ENCODE measurements at regions not wholly inside any gene's neighbourhood (a gene's known extent, or its start where the extent isn't known, plus 50 kb on each side); places are given as distances from the start of the nearest gene placed in this dataset.
A peak's percentile ranks its signal among the peaks of the same experiment; 100 is the strongest.
"Not testable (repeated sequence)": the region's sequence is repeated elsewhere in the genome, so short reads cannot be mapped to it uniquely, and the experiment has no call there.

DNA sequence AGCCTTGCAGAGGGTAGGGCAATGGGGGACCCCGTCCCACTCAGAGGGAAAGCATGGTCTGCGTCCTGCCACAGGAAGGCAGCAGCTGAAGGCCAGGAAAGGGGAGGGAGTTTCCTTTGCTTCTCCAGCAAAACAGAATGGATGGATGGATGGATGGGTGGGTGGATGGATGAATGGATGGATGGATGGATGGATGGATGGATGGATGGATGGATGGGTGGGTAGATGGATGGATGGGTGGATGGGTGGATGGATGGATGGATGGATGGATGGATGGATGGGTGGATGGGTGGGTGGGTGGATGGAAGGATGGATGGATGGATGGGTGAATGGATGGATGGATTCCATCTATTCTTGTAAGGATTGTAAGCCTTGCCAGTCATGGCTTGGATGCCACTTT lies 59.3 kb upstream of the TMPRSS2 start:
- H3K4me3 Mint-ChIP-seq; H3K36me3 Mint-ChIP-seq (ENCODE audit: low read depth); H3K27me3 Mint-ChIP-seq; intact Hi-C loops (cut with micrococcal nuclease); H3K9me3 Mint-ChIP-seq; H3K27ac Mint-ChIP-seq; H3K4me1 Mint-ChIP-seq; DNase-seq: not testable (repeated sequence)

GRCh38 chr21:41566500-41567014 lies 58.6 kb upstream of the TMPRSS2 start:
- intact Hi-C loops (cut with micrococcal nuclease), result no loop called here
- Mint-ChIP-seq H3K36me3 (ENCODE audit: low read depth) (no peaks in the 10 kb centered on the region), H3K27me3 (peaks cover 6% of the 10 kb centered on the region), H3K4me3 (no peak overlapping the region), H3K27ac (no peak overlapping the region), H3K4me1 (peaks cover 4% of the 10 kb centered on the region), H3K9me3 (no peaks in the 10 kb centered on the region)
- no peak for DNase-seq

DNA sequence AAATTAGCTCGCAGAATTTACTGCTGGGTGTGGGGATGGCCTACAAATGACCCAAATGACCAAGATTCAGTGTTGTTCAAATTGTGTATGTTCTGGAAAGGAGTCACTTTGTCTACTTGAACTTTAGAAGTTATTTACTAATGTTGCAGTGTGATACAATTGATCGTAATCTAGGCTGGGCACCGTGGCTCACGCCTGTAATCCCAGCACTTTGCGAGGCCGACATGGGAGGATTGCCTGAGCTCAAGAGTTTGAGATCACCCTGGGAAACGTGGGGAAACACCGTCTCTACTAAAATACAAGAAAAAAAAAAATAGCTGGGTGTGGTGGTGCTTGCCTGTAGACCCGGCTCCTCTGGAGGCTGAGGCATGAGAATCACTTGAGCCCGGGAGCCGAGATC lies 57.6 kb upstream of the TMPRSS2 start:
- Mint-ChIP-seq H3K36me3 (ENCODE audit: low read depth) (no peaks in the 10 kb centered on the region), H3K27me3 (peaks cover 4% of the 10 kb centered on the region), H3K4me1 (peaks cover 4% of the 10 kb centered on the region), H3K27ac (no peak overlapping the region), H3K4me3 (no peak overlapping the region), H3K9me3 (no peaks in the 10 kb centered on the region)
- no peak for DNase-seq
- intact Hi-C loops (cut with micrococcal nuclease), result no loop called here

GRCh38 chr21:41564871-41565274 lies 56.9 kb upstream of the TMPRSS2 start:
- Mint-ChIP-seq H3K27me3 (peaks cover 4% of the 10 kb centered on the region), H3K9me3 (no peaks in the 10 kb centered on the region), H3K4me1 (peaks cover 4% of the 10 kb centered on the region), H3K27ac (no peak overlapping the region), H3K4me3 (no peak overlapping the region), H3K36me3 (ENCODE audit: low read depth) (no peaks in the 10 kb centered on the region)
- intact Hi-C loops (cut with micrococcal nuclease), result no loop called here
- peak; percentile 61 for DNase-seq

- Mint-ChIP-seq H3K9me3 (no peaks in the 10 kb centered on the region), H3K4me3 (no peak overlapping the region), H3K27me3 (peaks cover 14% of the 10 kb centered on the region), H3K27ac (no peak overlapping the region), H3K36me3 (ENCODE audit: low read depth) (no peaks in the 10 kb centered on the region), H3K4me1 (peaks cover 4% of the 10 kb centered on the region)
- peak; percentile 44 for DNase-seq
- intact Hi-C loops (cut with micrococcal nuclease), result no loop called here
Measured at GRCh38 chr21:41562101-41563000, 54.4 kb upstream of the TMPRSS2 start.

GRCh38 chr21:41561701-41562100 lies 53.7 kb upstream of the TMPRSS2 start:
- H3K36me3 Mint-ChIP-seq (ENCODE audit: low read depth), result no peaks in the 10 kb centered on the region
- no peaks in the 10 kb centered on the region for H3K9me3 Mint-ChIP-seq
- H3K4me1 Mint-ChIP-seq, result peaks cover 4% of the 10 kb centered on the region
- H3K27me3 Mint-ChIP-seq, result peaks cover 14% of the 10 kb centered on the region
- no peak overlapping the region for H3K27ac Mint-ChIP-seq
- DNase-seq, result no peak
- H3K4me3 Mint-ChIP-seq, result no peak overlapping the region
- intact Hi-C loops (cut with micrococcal nuclease), result no loop called here

DNA sequence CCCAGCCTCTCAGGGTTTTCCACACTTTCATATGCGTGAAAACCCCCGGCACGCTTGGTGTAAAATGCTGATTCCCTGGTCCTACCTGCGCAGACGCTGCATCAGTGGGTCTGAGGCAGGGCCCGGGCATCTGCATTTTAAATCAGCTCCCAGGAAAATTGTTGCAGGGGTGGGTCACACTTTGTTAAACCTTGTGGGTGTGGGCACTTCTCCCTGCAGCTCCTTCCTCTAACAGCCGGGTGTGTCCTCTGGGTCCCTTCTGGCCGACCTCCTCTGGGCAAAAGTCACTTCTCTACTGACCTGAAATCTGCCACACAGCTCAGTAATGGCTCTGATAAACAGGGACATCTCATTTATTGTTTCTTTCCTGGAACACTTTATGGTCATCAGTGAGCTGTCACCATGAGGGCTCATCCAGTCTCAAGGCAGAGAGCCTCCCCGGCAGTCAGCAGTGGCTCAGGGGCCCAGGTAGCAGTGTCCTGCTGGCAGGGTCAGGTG lies 52.8 kb upstream of the TMPRSS2 start:
- Mint-ChIP-seq H3K27ac (no peak overlapping the region), H3K27me3 (peaks cover 15% of the 10 kb centered on the region), H3K4me3 (no peak overlapping the region), H3K36me3 (ENCODE audit: low read depth) (no peaks in the 10 kb centered on the region), H3K9me3 (no peaks in the 10 kb centered on the region), H3K4me1 (peaks cover 4% of the 10 kb centered on the region)
- intact Hi-C loops (cut with micrococcal nuclease), result no loop called here
- DNase-seq, result no peak

DNA sequence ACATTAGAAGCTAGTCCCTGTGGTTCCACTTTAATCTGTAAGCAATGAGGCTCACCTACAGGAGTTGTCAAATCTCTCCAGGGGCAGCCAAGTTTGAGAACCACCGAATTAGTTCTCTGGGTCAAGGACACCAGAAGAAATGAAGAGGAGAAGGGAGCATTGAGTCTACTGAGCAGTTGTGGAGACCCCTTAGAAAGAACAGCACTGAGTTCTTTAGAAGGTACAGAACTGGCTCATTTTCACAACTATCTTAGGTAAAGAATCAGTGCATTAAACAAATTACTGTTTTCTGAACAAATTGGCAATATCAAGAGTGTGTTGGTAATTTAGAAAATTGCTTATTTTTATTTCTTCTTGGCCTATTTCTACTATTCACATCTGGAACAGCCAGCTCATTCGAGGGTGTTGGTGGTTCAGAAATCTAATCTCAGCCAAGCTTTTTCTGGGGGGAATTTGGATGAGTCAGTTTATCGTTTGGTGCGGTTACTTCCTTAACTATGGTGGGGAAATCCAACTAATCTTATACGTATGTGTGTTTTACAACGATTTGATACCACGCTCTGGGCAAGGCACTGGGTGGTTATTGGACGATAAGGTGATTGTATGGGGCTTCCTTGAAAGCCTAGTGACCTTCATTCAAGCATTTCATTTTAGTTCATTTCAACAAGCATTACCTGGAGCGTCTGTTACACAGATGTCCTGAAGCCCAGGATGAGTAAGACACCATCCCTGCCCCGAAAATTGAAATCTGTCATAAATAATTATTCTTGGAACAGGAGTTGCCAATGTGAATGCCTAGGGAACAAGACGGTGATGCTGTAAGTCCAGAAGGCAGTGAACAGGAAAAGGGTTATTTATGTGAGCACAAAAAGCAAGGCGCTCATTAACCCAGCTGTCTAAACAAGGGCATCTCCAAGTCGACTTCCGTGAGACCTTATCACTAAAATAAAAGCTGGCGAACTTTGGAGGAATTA lies 52.0 kb upstream of the TMPRSS2 start:
- Mint-ChIP-seq H3K4me1 (peaks cover under 1% of the 10 kb centered on the region), H3K27ac (no peak overlapping the region), H3K9me3 (no peaks in the 10 kb centered on the region), H3K27me3 (peaks cover 17% of the 10 kb centered on the region), H3K4me3 (no peak overlapping the region), H3K36me3 (ENCODE audit: low read depth) (no peaks in the 10 kb centered on the region)
- intact Hi-C loops (cut with micrococcal nuclease), result no loop called here
- no peak for DNase-seq

- H3K27ac Mint-ChIP-seq, result no peak overlapping the region
- no peaks in the 10 kb centered on the region for H3K9me3 Mint-ChIP-seq
- DNase-seq, result no peak
- no peaks in the 10 kb centered on the region for H3K4me1 Mint-ChIP-seq
- H3K36me3 Mint-ChIP-seq (ENCODE audit: low read depth), result no peaks in the 10 kb centered on the region
- no peak overlapping the region for H3K4me3 Mint-ChIP-seq
- H3K27me3 Mint-ChIP-seq, result peaks cover 17% of the 10 kb centered on the region
- intact Hi-C loops (cut with micrococcal nuclease), result no loop called here
Measured at GRCh38 chr21:41558842-41559241, 50.9 kb upstream of the TMPRSS2 start.

- H3K36me3 Mint-ChIP-seq (ENCODE audit: low read depth), result no peaks in the 10 kb centered on the region
- no peak overlapping the region for H3K27ac Mint-ChIP-seq
- H3K27me3 Mint-ChIP-seq, result peaks cover 17% of the 10 kb centered on the region
- no peak overlapping the region for H3K4me3 Mint-ChIP-seq
- H3K9me3 Mint-ChIP-seq, result no peaks in the 10 kb centered on the region
- intact Hi-C loops (cut with micrococcal nuclease), result no loop called here
- no peak for DNase-seq
- no peaks in the 10 kb centered on the region for H3K4me1 Mint-ChIP-seq
Measured at GRCh38 chr21:41557884-41558283, 49.9 kb upstream of the TMPRSS2 start.

Measured in activated CD4-positive, alpha-beta T cell treated with anti-CD3 and anti-CD28 coated beads, Interleukin-2, amount 10 ng/mL, durations not matched to agents 24 days and 14 days (primary cell).